ENCODE measurements at regions not wholly inside any gene's neighbourhood (a gene's known extent, or its start where the extent isn't known, plus 50 kb on each side); places are given as distances from the start of the nearest gene placed in this dataset.
"Not testable (repeated sequence)": the region's sequence is repeated elsewhere in the genome, so short reads cannot be mapped to it uniquely, and the experiment has no call there.

- Histone ChIP-seq H3K36me3 (replicated peaks; ENCODE audit: control insufficient read depth, insufficient read depth, low read length) (no peaks in the 10 kb centered on the region), H3K4me3 (ENCODE audit: insufficient read depth, low read depth, low read length) (no peak overlapping the region), H3K27me3 (ENCODE audit: control insufficient read depth, insufficient read depth, low read length) (no peaks in the 10 kb centered on the region)
- DNase-seq = no peak
Measured at GRCh38 chr7:115352375-115352774, 430.5 kb downstream of the MDFIC start.

DNA sequence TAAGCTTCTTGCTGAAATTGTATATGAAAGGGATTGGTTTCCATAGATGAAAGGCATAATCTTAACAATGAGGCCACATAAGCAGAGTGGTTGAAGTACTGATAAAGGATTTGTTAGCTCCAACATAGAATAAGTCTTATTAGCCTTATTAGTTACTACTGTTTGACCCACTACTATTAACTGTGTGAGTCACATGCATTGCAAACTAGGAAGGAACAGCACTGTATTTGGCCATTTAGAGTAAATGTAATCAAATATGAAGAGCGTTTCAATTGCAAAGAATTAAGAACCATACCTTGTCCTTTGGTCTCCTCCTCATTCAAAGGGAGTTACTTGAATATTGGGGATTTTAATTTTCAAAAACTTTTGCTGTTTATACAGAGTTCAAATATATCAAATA, 428.9 kb downstream of the MDFIC start:
- H3K36me3 ChIP-seq (replicated peaks; ENCODE audit: control insufficient read depth, insufficient read depth, low read length) = no peaks in the 10 kb centered on the region
- no peak for DNase-seq
- H3K27me3 ChIP-seq (ENCODE audit: control insufficient read depth, insufficient read depth, low read length) = no peaks in the 10 kb centered on the region
- no peak overlapping the region for H3K4me3 ChIP-seq (ENCODE audit: insufficient read depth, low read depth, low read length)

DNA sequence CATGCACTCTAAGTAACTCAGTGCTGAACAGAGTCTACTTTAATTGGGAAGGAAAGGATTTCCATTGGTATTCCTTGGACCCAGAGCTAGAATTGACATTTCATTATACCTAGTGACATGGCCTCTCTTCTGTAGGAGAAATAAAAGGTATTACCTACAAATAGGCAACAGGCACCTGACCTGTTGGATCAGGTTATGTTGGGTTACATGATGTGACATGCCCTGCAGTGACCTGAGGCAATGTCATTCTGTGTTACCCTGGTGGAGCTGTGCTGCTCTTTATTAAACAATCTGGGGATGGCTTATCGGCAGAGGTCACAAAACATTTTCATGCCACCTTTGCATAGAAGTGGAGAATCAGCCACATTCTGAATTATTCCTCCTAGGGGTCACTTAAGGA, 427.7 kb downstream of the MDFIC start:
- Histone ChIP-seq H3K27me3 (ENCODE audit: control insufficient read depth, insufficient read depth, low read length) (no peaks in the 10 kb centered on the region), H3K36me3 (replicated peaks; ENCODE audit: control insufficient read depth, insufficient read depth, low read length) (no peaks in the 10 kb centered on the region), H3K4me3 (ENCODE audit: insufficient read depth, low read depth, low read length) (no peak overlapping the region)
- no peak for DNase-seq

DNA sequence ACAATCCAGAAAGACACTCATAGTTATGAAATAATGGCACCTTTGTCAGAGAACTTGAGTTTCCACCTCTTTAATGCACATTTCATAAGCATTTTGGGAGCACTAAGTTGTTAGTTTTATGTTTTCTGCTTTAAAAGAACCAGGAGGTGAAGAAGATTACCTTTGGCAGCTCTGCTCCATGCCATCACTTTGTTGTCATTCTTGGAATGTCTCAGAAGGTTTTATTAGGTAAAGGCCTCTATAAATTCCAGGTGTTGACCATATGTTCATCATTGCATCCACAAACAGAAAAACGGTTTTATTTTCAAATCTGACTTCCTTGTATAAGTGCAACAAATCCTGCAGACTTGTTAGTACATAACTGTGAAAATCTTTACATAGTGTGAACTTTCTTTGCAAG, 424.8 kb downstream of the MDFIC start:
- Histone ChIP-seq H3K27me3 (ENCODE audit: control insufficient read depth, insufficient read depth, low read length) (no peaks in the 10 kb centered on the region), H3K36me3 (replicated peaks; ENCODE audit: control insufficient read depth, insufficient read depth, low read length) (no peaks in the 10 kb centered on the region), H3K4me3 (ENCODE audit: insufficient read depth, low read depth, low read length) (no peak overlapping the region)
- no peak for DNase-seq

DNA sequence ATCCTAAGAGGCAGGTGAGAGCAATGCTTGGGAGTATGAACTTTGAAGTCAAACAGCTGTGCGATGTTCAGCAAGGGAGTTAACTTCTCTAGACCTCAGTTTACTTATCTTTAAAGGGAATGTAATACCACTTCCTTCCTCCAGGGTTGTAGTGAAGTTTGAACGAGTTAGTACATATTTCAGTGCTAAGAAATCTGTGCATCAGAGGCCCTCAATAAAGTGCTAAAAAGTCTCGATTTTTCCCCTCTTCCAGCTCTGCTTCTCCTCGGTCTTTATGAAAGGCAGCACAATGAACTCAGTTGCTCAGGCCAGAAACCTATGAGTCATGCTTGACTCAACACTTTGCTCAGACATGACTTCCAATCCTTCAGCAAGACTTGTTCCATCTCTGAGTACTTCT, 418.9 kb downstream of the MDFIC start:
- H3K27me3 ChIP-seq (ENCODE audit: control insufficient read depth, insufficient read depth, low read length) = no peaks in the 10 kb centered on the region
- DNase-seq = no peak
- no peak overlapping the region for H3K4me3 ChIP-seq (ENCODE audit: insufficient read depth, low read depth, low read length)
- H3K36me3 ChIP-seq (replicated peaks; ENCODE audit: control insufficient read depth, insufficient read depth, low read length) = no peaks in the 10 kb centered on the region

GRCh38 chr7:115338016-115338415, 416.1 kb downstream of the MDFIC start:
- no peak overlapping the region for H3K4me3 ChIP-seq (ENCODE audit: insufficient read depth, low read depth, low read length)
- H3K36me3 ChIP-seq (replicated peaks; ENCODE audit: control insufficient read depth, insufficient read depth, low read length) = no peaks in the 10 kb centered on the region
- no peak for DNase-seq
- H3K27me3 ChIP-seq (ENCODE audit: control insufficient read depth, insufficient read depth, low read length) = no peaks in the 10 kb centered on the region

- DNase-seq = no peak
- Histone ChIP-seq H3K27me3 (ENCODE audit: control insufficient read depth, insufficient read depth, low read length) (no peaks in the 10 kb centered on the region), H3K36me3 (replicated peaks; ENCODE audit: control insufficient read depth, insufficient read depth, low read length) (no peaks in the 10 kb centered on the region), H3K4me3 (ENCODE audit: insufficient read depth, low read depth, low read length) (no peak overlapping the region)
Measured at GRCh38 chr7:115332691-115333090, 410.8 kb downstream of the MDFIC start.

- Histone ChIP-seq H3K4me3 (ENCODE audit: insufficient read depth, low read depth, low read length) (no peak overlapping the region), H3K36me3 (replicated peaks; ENCODE audit: control insufficient read depth, insufficient read depth, low read length) (no peaks in the 10 kb centered on the region), H3K27me3 (ENCODE audit: control insufficient read depth, insufficient read depth, low read length) (no peaks in the 10 kb centered on the region)
- no peak for DNase-seq
Measured at GRCh38 chr7:115329006-115329405, 407.1 kb downstream of the MDFIC start.

- Histone ChIP-seq H3K36me3 (replicated peaks; ENCODE audit: control insufficient read depth, insufficient read depth, low read length) (no peaks in the 10 kb centered on the region), H3K4me3 (ENCODE audit: insufficient read depth, low read depth, low read length) (no peak overlapping the region), H3K27me3 (ENCODE audit: control insufficient read depth, insufficient read depth, low read length) (no peaks in the 10 kb centered on the region)
- DNase-seq = no peak
Measured at GRCh38 chr7:115328018-115328417, 406.1 kb downstream of the MDFIC start.

DNA sequence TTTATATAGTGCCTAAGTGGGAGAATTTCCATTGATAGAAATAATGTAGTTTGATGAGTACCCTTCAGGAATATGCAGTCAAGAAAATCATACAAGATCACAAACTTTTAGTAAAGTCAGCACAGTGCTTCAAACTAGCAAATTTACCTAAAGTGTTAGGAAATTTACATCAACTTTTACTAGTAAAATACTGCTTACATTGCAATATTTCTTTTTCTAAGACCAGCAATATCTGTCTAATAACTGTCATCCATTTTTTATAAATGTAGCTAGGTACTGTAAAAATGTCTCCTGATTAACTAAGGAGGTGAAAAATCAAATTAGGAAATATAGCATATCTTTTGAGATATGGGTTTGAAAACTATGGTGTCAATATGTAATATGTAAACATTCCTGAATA, 405.4 kb downstream of the MDFIC start:
- no peak for DNase-seq
- H3K36me3 ChIP-seq (replicated peaks; ENCODE audit: control insufficient read depth, insufficient read depth, low read length) = no peaks in the 10 kb centered on the region
- no peaks in the 10 kb centered on the region for H3K27me3 ChIP-seq (ENCODE audit: control insufficient read depth, insufficient read depth, low read length)
- no peak overlapping the region for H3K4me3 ChIP-seq (ENCODE audit: insufficient read depth, low read depth, low read length)

DNA sequence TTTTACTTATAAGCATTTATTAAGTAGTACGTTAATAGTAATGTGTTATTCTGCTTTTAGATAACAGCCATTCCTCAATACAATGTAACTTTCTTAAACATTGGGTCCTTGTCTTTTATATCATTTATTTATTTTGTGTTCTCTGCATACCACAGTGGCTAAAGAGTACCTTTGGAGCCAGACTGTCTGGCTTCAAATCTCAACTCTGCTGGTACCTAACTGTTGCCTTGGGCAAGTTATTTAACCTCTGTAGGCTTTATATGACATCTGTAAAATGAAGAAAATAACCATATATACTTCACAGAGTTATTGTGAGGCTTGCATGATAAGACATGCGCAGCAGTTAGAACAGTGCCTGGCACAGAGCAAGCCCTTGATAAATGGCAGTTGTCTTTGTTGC, 397.6 kb downstream of the MDFIC start:
- no peak overlapping the region for H3K4me3 ChIP-seq (ENCODE audit: insufficient read depth, low read depth, low read length)
- no peaks in the 10 kb centered on the region for H3K27me3 ChIP-seq (ENCODE audit: control insufficient read depth, insufficient read depth, low read length)
- H3K36me3 ChIP-seq (replicated peaks; ENCODE audit: control insufficient read depth, insufficient read depth, low read length) = no peaks in the 10 kb centered on the region
- no peak for DNase-seq

DNA sequence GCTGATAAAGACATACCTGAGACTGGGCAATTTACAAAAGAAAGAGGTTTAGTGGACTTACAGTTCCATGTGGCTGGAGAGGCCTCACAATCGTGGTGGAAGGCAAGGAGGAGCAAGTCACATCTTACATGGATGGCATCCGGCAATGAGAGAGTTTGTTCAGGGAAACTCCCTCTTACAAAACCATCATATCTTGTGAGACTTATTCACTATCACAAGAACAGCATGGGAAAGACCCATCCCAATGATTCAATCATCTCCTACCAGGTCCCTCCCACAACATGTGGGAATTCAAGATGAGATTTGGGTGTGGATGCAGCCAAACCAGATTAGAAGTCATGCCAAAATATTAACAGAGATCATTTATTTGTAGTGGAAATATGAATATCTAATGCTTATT, 388.4 kb downstream of the MDFIC start:
- not testable (repeated sequence) for DNase-seq; H3K4me3 ChIP-seq (ENCODE audit: insufficient read depth, low read depth, low read length); H3K36me3 ChIP-seq (replicated peaks; ENCODE audit: control insufficient read depth, insufficient read depth, low read length); H3K27me3 ChIP-seq (ENCODE audit: control insufficient read depth, insufficient read depth, low read length)

DNA sequence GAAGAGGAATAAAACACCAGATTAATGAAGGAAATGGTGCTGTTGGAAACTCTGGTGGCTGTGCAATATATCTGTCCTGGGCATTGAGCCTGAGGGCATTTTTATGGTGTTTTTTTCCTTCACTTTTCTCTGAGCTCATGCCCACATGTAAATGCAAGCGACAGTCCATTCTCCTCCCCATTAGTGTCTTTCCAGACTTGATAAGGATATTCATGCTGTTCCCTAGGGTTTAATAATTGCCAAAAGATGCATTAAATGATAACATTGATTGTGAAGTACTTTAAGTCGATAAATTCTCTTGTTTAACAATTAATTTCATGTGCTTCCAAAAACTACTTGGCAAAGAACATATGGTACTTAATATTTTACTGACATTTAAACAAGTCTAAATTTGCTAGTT, 384.7 kb downstream of the MDFIC start:
- no peak for DNase-seq
- Histone ChIP-seq H3K27me3 (ENCODE audit: control insufficient read depth, insufficient read depth, low read length) (peaks cover 2% of the 10 kb centered on the region; the same call in 1 of the 2 replicates), H3K4me3 (ENCODE audit: insufficient read depth, low read depth, low read length) (no peak overlapping the region), H3K36me3 (replicated peaks; ENCODE audit: control insufficient read depth, insufficient read depth, low read length) (no peaks in the 10 kb centered on the region)

DNA sequence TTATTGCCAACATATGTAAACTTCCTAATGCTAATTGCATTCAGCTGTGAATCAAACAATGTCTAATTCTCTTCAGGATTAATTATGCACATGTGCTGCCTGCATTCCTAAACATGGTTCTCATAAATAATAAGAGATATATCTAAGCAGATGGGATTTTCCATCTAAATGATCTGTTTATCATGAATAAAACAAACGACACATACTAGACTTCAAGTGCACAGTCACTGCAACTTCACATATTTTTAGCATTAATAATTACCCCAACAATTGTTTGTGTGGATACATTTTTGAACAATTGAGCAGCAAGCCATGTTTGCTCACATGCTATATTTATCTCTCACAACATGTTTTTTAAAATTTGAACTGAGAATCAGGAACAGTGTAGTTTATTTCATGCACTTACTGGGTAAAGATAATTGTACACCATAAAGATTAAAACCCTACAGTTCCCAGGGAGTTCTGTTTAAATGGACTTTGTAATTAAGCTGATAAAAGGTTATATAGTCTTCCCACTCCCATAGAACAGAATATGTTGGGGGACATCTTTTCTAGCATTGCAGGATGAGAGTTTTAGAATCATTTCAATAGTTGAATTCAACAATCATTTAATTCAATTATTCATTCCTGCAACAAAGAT, 378.5 kb downstream of the MDFIC start:
- no peak for DNase-seq
- H3K36me3 ChIP-seq (replicated peaks; ENCODE audit: control insufficient read depth, insufficient read depth, low read length) = no peaks in the 10 kb centered on the region

DNA sequence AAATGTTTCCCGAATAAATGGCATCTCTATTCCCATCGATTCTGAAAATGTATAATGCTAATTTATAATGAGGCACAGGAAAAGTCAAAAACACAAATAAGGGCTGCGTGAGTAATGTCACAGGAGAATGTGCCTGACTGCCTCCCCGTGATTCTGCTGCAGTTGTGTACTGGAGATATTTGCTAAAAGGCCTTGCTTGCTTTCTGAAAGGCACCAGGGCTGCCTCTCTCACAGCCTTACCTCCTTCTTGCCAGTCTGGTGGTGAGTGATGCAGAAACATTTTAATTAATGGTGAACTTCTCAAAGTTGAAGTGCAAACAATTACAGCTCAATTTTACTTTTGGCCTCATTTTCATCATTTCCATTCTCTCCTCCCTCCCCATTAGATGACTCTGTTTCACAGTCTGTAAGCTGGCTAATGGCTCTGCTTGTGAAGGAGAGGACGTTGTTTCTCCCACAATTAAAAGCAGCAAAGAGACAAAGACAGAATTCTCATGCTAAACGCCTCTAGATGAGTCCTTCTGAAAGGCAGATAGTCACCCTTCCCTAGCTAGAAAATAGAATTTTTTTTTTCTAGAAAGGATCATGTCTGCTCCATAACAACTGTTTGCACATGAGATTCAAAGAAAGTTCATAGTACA, 377.6 kb downstream of the MDFIC start:
- Histone ChIP-seq H3K27me3 (ENCODE audit: control insufficient read depth, insufficient read depth, low read length) (peaks cover 24% of the 10 kb centered on the region), H3K4me3 (ENCODE audit: insufficient read depth, low read depth, low read length) (no peak overlapping the region), H3K36me3 (replicated peaks; ENCODE audit: control insufficient read depth, insufficient read depth, low read length) (no peaks in the 10 kb centered on the region)
- DNase-seq = peak; percentile 4

More for the DNA sequence above, 378.5 kb downstream of the MDFIC start:
- no peak overlapping the region for H3K4me3 ChIP-seq (ENCODE audit: insufficient read depth, low read depth, low read length)
- peaks cover 24% of the 10 kb centered on the region for H3K27me3 ChIP-seq (ENCODE audit: control insufficient read depth, insufficient read depth, low read length)

- no peaks in the 10 kb centered on the region for H3K36me3 ChIP-seq (replicated peaks; ENCODE audit: control insufficient read depth, insufficient read depth, low read length)
- H3K4me3 ChIP-seq (ENCODE audit: insufficient read depth, low read depth, low read length) = no peak overlapping the region
- DNase-seq = no peak
- peaks cover 24% of the 10 kb centered on the region for H3K27me3 ChIP-seq (ENCODE audit: control insufficient read depth, insufficient read depth, low read length)
Measured at GRCh38 chr7:115297656-115298055, 375.8 kb downstream of the MDFIC start.

All from H7 (cell line).